ENCODE measurements at regions not wholly inside any gene's neighbourhood (a gene's known extent, or its start where the extent isn't known, plus 50 kb on each side); places are given as distances from the start of the nearest gene placed in this dataset.
"Not testable (repeated sequence)": the region's sequence is repeated elsewhere in the genome, so short reads cannot be mapped to it uniquely, and the experiment has no call there.

DNA sequence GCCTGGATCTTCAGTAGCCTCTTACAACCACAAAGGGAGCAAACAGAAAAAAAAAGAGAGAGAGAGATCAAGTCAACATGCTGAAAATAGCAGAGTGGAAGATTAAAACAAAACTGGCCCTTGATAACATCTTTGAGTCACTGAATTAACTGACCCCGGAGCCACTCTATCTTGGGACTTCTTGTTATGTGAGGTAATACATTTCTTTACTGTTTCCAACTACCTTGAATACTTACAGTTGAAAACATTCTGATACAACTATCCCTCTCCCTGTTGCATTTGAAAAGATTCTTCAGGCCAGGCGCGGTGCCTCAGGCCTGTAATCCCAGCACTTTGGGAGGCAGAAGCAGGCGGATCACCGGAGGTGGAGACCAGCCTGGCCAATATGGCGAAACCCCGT lies 208.1 kb downstream of the MEMO1 start:
- no peak overlapping the region for H3K4me3 Mint-ChIP-seq
- H3K27me3 Mint-ChIP-seq (ENCODE audit: low read depth): no peaks in the 10 kb centered on the region
- H3K27ac Mint-ChIP-seq: no peak overlapping the region
- no peaks in the 10 kb centered on the region for H3K36me3 Mint-ChIP-seq (ENCODE audit: low read depth)
- TF ChIP-seq, protein P1, sequence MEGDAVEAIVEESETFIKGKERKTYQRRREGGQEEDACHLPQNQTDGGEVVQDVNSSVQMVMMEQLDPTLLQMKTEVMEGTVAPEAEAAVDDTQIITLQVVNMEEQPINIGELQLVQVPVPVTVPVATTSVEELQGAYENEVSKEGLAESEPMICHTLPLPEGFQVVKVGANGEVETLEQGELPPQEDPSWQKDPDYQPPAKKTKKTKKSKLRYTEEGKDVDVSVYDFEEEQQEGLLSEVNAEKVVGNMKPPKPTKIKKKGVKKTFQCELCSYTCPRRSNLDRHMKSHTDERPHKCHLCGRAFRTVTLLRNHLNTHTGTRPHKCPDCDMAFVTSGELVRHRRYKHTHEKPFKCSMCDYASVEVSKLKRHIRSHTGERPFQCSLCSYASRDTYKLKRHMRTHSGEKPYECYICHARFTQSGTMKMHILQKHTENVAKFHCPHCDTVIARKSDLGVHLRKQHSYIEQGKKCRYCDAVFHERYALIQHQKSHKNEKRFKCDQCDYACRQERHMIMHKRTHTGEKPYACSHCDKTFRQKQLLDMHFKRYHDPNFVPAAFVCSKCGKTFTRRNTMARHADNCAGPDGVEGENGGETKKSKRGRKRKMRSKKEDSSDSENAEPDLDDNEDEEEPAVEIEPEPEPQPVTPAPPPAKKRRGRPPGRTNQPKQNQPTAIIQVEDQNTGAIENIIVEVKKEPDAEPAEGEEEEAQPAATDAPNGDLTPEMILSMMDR (IDR thresholded peaks at IDR 0.05; ENCODE audit: unreplicated experiment in 3 of 3): no peak
- peaks cover 16% of the 10 kb centered on the region for H3K9me3 Mint-ChIP-seq
- H3K4me1 Mint-ChIP-seq: no peaks in the 10 kb centered on the region

DNA sequence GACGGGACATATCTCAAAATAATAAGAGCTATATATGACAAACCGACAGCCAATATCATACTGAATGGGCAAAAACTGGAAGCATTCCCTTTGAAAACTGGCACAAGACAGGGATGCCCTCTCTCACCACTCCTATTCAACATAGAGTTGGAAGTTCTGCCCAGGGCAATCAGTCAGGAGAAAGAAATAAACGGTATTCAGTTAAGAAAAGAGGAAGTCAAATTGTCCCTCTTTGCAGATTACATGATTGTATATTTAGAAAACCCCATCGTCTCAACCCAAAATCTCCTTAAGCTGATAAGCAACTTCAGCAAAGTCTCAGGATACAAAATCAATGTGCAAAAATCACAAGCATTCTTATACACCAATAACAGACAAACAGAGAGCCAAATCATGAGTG lies 211.5 kb downstream of the MEMO1 start:
- not testable (repeated sequence) for H3K4me3 Mint-ChIP-seq; H3K27ac Mint-ChIP-seq; H3K36me3 Mint-ChIP-seq (ENCODE audit: low read depth); H3K27me3 Mint-ChIP-seq (ENCODE audit: low read depth); H3K4me1 Mint-ChIP-seq
- peaks cover 25% of the 10 kb centered on the region for H3K9me3 Mint-ChIP-seq

DNA sequence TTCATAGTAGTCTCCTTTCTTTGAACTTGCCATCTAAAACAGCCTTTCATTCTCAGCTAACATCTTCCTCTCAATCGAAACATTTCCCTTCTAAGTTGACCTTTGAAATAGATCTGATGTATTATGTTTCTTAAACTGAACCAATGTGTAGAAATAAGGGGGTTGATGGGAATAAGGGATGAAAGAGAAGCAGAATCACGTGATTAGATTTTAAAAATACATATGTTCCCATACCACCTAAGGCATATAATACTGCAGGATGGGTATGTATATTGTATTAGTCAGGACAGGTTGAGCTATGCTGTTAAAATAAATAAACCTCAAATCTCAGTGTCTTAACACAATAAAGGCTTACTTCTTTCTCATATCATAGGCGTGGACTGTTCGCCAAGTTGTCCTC lies 207.5 kb upstream of the SRD5A2 start:
- Mint-ChIP-seq H3K36me3 (ENCODE audit: low read depth) (no peaks in the 10 kb centered on the region), H3K4me1 (no peaks in the 10 kb centered on the region), H3K27ac (no peak overlapping the region), H3K4me3 (no peak overlapping the region), H3K27me3 (ENCODE audit: low read depth) (peaks cover 7% of the 10 kb centered on the region), H3K9me3 (peaks cover 7% of the 10 kb centered on the region)
- TF ChIP-seq, protein P1 (IDR thresholded peaks at IDR 0.05; ENCODE audit: unreplicated experiment in 3 of 3): no peak

DNA sequence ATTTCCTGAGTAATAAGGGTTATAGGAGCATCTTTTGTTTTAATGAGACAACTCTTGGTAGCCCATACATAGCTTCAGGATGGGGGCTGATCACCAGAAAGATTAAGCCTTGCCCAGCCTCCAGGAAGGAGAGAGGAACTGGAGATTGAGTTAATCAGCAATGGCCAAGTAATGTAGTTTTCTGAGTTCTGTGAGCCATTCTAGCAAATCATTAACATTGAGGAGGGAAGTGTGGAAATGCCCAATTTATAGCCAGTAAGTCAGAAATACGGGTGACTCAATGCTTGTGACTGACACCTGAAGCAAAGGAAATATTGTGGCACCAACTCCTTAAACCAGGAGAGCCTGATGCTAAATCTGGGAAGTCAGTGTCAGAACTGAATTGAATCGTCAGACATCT lies 205.1 kb upstream of the SRD5A2 start:
- peaks cover 7% of the 10 kb centered on the region for H3K27me3 Mint-ChIP-seq (ENCODE audit: low read depth)
- H3K4me3 Mint-ChIP-seq: no peak overlapping the region
- H3K36me3 Mint-ChIP-seq (ENCODE audit: low read depth): no peaks in the 10 kb centered on the region
- H3K4me1 Mint-ChIP-seq: no peaks in the 10 kb centered on the region
- peak overlapping the region; percentile 19 to 86 (median 60) for H3K27ac Mint-ChIP-seq
- H3K9me3 Mint-ChIP-seq: peaks cover 14% of the 10 kb centered on the region
- TF ChIP-seq, protein P1 (IDR thresholded peaks at IDR 0.05; ENCODE audit: unreplicated experiment in 3 of 3): no peak

DNA sequence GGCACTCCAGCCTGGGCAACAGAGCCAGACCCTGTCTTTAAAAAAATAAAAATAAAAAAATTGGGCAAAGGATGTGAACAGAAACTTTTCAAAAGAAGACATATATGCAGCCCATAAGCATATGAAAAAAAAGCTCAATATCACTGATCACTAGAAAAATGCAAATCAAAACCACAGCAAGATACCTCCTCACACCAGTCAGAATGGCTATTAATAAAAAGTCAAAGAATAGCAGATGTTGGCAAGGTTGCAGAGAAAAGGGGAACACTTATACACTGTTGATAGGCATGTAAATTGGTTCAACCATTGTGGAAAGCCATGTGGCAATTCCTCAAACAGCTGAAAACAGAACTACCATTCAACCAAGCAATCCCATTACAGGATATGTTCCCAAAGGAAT lies 204.1 kb upstream of the SRD5A2 start:
- H3K4me3 Mint-ChIP-seq: no peak overlapping the region
- TF ChIP-seq, protein P1 (IDR thresholded peaks at IDR 0.05; ENCODE audit: unreplicated experiment in 3 of 3): no peak
- no peak overlapping the region for H3K27ac Mint-ChIP-seq
- H3K9me3 Mint-ChIP-seq: peaks cover 19% of the 10 kb centered on the region
- H3K4me1 Mint-ChIP-seq: no peaks in the 10 kb centered on the region
- peaks cover 6% of the 10 kb centered on the region for H3K27me3 Mint-ChIP-seq (ENCODE audit: low read depth)
- no peaks in the 10 kb centered on the region for H3K36me3 Mint-ChIP-seq (ENCODE audit: low read depth)

DNA sequence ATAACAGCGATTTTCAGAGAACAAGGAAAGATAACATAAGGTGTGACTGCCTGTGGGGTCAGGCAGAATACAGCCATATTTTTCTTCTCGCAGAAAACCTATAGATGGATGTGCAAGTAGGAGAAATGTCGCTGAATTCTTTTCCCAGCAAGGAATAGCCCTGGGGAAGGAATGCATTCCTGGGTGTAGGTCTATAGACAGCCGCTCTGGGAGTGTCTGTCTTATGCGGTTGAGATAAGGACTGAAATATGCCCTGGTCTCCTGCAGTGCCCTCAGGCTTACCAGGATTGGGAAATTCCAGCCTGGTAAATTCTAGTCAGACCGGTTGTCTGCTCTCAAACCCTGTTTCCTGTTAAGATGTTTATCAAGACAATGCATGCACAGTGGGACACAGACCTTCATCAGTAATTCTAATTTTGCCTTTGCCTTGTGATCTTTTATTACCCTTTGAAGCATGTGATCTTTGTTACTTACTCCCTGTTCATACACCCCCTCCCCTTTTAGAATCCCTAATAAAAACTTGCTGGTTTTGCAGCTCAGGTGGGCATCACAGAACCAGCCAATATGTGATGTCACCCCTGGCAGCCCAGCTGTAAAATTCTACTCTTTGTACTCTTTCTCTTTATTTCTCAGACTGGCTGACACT lies 202.8 kb upstream of the SRD5A2 start:
- H3K9me3 Mint-ChIP-seq: peaks cover 22% of the 10 kb centered on the region
- H3K27me3 Mint-ChIP-seq (ENCODE audit: low read depth); H3K36me3 Mint-ChIP-seq (ENCODE audit: low read depth); H3K4me1 Mint-ChIP-seq; H3K27ac Mint-ChIP-seq; H3K4me3 Mint-ChIP-seq: not testable (repeated sequence)

DNA sequence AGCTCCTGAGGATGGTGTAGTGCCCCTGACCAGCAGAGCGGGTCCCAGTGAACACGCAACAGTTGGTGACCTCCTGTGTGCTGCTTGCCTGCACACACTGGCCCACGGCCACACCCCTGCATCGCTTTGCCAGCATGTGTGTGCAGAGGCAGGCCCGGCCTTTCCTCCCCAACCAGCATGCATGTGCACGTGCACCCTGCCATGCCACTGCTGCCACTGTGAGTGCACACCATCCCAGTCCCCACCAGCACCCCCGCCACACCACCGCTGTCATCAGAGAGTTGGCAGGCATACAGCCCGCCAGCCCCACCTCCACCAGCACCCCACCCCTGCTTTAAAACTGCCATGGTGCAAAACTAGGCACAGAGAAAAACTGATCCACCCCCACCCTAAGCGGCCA lies 197.4 kb upstream of the SRD5A2 start:
- Mint-ChIP-seq H3K27ac (no peak overlapping the region), H3K4me1 (no peaks in the 10 kb centered on the region), H3K36me3 (ENCODE audit: low read depth) (no peaks in the 10 kb centered on the region), H3K9me3 (peaks cover 15% of the 10 kb centered on the region), H3K4me3 (no peak overlapping the region), H3K27me3 (ENCODE audit: low read depth) (peaks cover 3% of the 10 kb centered on the region)
- TF ChIP-seq, protein P1 (IDR thresholded peaks at IDR 0.05; ENCODE audit: unreplicated experiment in 3 of 3): no peak
